Activated CD4-positive, CD25-positive, alpha-beta regulatory T cell treated with anti-CD3 and anti-CD28 coated beads, Interleukin-2, amount 50 U/mL, for 16 hours (primary cell): ENCODE measurements at regions not wholly inside any gene's neighbourhood (a gene's known extent, or its start where the extent isn't known, plus 50 kb on each side); places are given as distances from the start of the nearest gene placed in this dataset.

Source experiments
- DNase-seq: peaks from one replicate; pipeline ENCODE4 v3.0.0-alpha.2; 2020; ENCODE audit warnings: low read depth, low spot score

DNA sequence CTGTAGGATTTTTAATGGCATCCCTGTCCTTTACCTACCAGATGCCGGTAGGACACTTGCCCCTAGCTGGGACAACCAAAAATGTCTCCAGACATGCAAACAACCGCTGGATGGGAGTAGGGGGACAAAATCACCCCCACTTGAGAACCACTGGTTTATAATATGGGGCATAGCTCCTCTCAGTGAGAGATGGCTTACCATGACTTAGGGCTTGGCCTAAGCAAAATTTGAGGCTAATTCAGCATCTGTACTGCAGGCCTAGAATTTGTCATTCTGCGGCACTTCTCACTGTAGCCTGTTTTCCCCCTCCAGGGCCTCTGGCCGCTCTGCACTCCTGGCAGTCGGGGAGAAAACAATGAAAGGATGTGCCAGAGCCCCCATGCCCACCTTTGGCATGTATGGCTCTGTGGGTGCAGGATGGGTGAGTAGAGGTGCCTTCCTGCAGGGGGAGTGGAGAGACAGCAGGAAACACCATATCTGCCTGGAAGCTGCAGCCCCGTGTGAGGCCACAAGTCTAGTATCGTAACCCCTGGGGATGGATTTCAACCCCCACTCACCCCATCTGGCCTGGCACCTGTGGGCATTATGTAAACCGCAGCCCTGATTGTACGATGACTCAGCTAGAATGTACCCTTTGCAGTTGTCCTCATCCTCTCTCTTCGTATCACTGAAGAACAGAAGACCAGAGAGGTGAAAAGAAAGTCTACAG is 268.1 kb downstream of the SOX9 start:
- DNase-seq = no peak

- no peak for DNase-seq
Measured at GRCh38 chr17:72390675-72391508, 270.1 kb downstream of the SOX9 start.

- DNase-seq = no peak
Measured at GRCh38 chr17:72392056-72393010, 271.5 kb downstream of the SOX9 start.

- no peak for DNase-seq
Measured at GRCh38 chr17:72393553-72393952, 272.7 kb downstream of the SOX9 start.

DNA sequence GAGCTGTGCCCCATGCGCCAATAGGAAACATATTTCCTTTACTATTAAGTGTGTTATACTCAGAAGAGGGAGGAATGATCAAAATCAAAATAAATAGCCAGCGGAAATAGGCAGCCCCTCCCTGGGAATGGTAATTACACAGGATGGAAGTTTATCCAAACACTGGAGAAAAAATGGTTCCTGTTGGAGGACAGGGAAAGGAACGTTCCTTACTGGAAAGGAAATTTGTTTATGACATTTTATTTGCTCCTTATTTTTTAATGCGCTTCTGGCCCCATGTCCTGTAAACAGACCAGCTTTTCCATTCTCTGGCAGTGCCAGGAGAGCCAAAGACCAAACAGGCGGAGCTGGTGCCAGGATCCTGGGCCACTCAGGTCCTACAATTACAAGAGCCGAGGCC is 273.7 kb downstream of the SOX9 start:
- DNase-seq = no peak

DNA sequence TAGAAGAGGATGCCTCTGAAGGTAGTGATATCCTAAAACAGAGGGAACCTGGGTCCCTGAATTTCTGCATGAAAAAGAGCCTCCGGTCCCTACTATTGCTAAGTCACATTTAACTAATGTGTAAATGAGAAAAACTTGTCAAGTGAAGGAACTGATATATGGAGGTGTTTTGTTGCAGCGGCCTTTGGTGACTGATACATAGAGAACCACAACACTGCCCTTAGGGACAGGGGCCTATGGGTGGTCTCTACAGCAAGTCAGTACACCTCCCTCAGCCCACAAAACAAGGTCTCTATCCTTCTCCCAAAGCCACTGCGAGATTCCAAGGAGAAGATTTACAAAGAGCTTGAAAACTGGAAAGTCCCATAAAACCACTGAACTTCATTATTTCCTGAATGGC is 275.3 kb downstream of the SOX9 start:
- DNase-seq = no peak

- no peak for DNase-seq
Measured at GRCh38 chr17:72397223-72397667, 276.4 kb downstream of the SOX9 start.

- DNase-seq = no peak
Measured at GRCh38 chr17:72397687-72398086, 276.9 kb downstream of the SOX9 start.

GRCh38 chr17:72399023-72399607 is 278.3 kb downstream of the SOX9 start:
- no peak for DNase-seq

- DNase-seq = no peak
Measured at GRCh38 chr17:72399608-72400487, 279.0 kb downstream of the SOX9 start.

GRCh38 chr17:72400488-72400827 is 279.6 kb downstream of the SOX9 start:
- no peak for DNase-seq

- no peak for DNase-seq
Measured at GRCh38 chr17:72400863-72401262, 280.0 kb downstream of the SOX9 start.

DNA sequence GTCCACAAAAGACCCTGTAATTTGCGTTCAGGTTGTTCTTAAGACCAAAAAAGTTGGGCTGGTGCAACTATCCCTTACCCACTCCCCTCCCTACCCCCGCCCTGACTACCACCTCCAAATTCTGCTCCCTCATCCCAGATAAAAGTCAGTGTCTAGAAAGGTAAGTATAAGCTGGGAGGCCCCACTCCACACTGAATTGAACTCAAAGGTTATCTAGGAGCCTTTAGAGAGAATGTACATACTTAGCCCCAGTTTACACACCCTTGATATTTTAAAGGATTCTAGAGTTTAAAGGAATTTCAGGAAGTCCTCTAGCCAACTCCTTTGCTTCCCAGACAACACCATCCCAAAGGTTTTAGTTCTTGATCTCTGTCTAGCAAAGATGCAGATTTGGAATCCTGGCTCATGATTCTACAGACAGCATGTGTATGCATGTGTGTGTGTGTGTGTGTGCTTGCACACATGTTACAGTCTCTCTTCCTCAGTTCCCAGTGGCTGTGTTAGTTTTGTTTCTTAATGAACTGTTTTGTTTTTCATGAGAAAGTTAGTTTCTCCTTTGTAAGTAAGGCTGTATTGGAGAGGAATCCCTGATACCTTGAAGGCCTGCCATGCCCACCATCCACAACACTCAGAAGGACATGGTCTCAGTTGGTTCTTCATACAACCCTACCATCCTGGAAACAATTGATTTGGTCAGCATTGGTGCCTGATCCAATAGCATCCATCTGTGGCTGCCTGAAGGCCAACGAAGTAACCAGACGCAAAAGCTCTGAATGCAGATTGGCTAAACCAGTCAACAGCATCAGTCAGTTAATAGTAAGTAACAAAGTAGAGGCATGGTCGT is 281.3 kb downstream of the SOX9 start:
- DNase-seq = no peak

DNA sequence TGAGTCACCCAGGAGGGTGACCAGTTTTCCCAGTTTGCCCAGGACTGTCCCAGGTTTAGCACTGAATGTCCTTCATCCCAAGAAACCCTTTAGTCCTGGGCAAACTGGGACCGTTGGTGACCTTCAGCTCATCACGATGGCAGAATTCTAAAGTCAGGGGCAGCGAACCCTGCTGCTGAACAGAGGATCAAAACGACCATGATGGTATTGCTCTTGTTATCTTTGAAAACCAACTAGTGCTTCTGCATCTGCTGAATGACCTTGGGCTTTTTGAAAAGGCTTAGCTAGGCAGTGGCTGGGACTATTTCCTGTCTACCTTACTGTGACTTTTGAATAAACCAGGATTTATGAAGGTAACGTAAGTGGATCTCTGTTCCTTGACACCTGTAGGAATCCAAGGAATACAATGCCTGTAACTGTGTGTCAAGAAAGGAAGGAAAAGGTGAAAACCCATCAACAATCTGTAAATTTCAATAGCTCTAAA is 281.9 kb downstream of the SOX9 start:
- DNase-seq = no peak

- no peak for DNase-seq
Measured at GRCh38 chr17:72403713-72404209, 282.9 kb downstream of the SOX9 start.

DNA sequence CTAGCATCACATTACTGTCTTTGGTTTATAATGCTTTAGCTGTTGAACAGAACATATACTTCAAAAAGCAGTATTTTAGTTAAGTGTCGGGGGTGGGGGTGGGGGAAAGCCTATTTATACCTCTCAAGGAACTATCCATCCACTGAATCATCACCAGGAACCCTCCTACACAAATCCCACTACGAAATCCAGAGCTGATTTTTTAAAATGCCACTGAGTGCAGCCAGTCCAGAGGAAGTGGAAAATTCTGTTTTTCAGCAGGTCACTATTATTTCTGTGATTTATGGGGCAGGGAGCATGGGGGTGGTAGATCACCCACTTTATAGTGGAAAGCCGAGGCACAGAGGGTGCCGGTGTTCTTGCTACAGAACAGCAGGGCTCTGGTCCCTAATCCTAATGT is 284.1 kb downstream of the SOX9 start:
- no peak for DNase-seq

DNA sequence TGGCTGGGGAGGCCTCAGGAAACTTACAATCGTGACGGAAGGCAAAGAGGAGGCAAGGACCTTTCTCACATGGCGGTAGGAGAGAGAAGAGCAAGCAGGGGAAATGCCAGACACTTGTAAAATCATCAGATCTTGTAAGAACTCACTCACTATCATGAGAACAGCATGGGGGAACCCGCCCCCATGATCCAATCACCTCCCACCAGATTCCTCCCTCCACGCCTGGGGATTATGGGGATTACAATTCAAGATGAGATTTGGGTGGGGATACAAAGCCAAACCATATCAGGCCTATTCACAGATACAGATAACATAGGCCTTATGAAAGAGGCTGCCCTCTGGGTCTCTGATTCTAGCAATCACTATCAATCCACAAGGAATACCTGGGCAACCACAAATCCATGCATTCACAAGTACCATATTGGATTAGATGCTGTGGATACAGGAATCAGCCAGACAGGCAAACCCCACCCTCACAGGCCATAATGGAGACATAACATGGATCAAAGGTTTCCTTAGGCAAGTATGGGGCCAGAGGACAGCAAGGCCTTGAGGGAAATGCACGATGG is 284.9 kb downstream of the SOX9 start:
- no peak for DNase-seq

DNA sequence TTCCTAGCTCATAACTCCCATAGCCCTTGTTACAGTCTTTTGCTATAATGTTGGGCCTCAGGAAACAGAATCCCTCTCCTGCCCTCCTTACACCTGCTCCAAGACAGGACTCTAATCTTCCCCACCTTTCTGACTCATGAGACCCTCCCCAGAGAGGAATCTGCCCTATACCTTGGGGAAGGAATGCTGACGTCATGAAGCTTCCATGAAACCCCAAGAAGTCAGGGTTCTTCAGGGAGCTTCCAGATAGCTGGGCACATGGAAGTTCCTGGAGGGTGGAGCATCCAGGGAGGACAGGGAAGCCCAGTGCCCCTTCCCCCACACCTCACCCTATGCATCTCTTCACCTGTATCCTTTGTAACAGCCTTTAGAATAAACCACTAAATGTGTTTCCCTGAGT is 285.7 kb downstream of the SOX9 start:
- DNase-seq = no peak

DNA sequence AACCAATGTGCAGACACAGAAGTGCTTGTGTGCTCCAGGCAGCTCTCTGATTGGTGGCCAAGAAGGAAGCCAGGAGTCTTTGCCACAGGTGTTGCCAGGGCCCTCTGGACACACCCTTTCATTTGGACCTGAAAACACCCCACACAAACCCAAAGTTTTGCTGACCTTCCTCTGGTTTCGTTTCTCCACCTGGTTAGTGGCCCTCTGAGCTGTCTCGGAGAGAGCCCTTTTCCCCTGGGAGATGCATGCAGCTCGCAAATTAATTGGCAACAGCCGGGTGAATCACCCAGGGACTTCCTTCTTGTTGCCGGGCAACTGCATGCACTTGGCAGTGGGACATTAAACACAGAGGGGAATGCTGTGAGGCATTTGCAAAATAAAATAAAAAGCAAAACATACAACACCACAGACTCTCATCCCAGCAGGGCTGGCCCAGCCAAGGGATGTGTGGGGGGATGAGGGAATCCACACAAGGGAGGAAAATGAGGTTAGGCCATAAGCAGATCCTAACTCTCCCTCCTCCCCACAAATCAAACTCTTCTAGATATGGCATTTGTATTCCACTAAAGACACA is 286.6 kb downstream of the SOX9 start:
- no peak for DNase-seq
